ENCODE measurements at regions not wholly inside any gene's neighbourhood (a gene's known extent, or its start where the extent isn't known, plus 50 kb on each side); places are given as distances from the start of the nearest gene placed in this dataset.

DNA sequence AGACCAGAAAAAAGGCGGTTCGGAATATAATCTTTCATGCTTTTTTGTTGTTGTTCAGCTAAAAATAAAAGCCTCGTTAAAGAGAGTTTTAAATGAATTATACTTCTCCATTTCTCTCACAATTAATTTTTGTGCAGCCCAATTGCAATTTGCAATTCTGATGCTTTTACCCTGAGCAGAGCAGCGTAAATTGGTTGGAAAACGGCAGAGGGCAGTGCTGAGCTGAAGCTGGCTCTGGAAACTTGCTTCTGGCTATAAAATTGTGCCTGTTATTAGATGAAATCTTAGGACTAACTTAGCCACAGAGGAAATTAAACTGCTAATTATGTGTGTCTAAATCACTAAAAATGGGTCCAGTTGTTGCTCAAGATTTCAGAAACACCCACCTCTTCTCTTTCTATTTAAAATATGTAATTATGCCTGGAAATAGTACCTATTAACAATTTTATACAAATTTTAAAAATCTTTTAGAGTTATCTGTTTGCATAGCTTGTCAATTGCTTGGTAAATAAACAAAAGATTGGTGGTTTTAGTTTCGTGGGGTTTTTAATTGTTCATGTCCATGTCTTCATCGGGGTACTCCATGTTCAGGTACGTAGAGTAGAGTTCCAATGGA is 441.8 kb upstream of the TLE4 start:
- H3K36me3 ChIP-seq (ENCODE audit: control insufficient read depth in 2 of 2, insufficient read depth in 2 of 2, low read length in 2 of 2) = no peaks in the 10 kb centered on the region
- no peaks in the 10 kb centered on the region for H3K4me1 ChIP-seq (ENCODE audit: control insufficient read depth, insufficient read depth, low read length)
- H3K9me3 ChIP-seq (ENCODE audit: control insufficient read depth in 2 of 2, low read length in 2 of 2) = no peaks in the 10 kb centered on the region
- H3K27me3 ChIP-seq (ENCODE audit: control insufficient read depth in 1 of 2, insufficient read depth in 2 of 2, low read length in 2 of 2) = no peaks in the 10 kb centered on the region
- H3K9ac ChIP-seq (ENCODE audit: low read length in 2 of 2) = no peak overlapping the region
- no peak overlapping the region for H3K27ac ChIP-seq (ENCODE audit: low read length)
- no peak overlapping the region for H3K4me3 ChIP-seq (ENCODE audit: low read length in 2 of 2)

DNA sequence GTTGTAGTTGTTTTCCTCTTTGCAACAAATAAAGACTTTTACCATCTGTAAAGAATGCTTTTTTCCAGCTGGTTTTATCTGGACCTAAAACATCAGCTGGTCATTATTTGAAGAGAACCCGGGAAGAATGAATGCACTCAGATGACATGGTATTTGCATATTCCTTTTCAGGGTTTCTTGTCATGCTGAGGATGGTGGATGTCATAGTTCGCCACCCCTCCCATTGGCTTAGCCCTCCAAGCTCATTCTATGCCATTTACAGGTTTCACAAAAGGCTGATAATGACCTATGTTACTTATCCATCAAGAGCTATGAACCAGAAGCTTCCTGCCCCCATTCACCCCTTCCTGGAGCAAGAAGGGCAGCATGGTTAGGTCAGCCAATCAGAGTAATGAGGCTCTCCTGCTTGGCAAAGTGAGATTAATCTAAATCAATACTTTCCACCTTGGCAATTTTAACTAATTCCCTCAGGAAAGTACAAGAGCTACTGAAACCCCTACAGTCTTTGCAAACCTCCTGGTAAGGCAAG is 440.5 kb upstream of the TLE4 start:
- Histone ChIP-seq H3K4me1 (ENCODE audit: control insufficient read depth, insufficient read depth, low read length) (no peaks in the 10 kb centered on the region), H3K9me3 (ENCODE audit: control insufficient read depth in 2 of 2, low read length in 2 of 2) (no peaks in the 10 kb centered on the region), H3K36me3 (ENCODE audit: control insufficient read depth in 2 of 2, insufficient read depth in 2 of 2, low read length in 2 of 2) (no peaks in the 10 kb centered on the region), H3K27me3 (ENCODE audit: control insufficient read depth in 1 of 2, insufficient read depth in 2 of 2, low read length in 2 of 2) (no peaks in the 10 kb centered on the region), H3K4me3 (ENCODE audit: low read length in 2 of 2) (no peak overlapping the region), H3K9ac (ENCODE audit: low read length in 2 of 2) (no peak overlapping the region), H3K27ac (ENCODE audit: low read length) (no peak overlapping the region)

DNA sequence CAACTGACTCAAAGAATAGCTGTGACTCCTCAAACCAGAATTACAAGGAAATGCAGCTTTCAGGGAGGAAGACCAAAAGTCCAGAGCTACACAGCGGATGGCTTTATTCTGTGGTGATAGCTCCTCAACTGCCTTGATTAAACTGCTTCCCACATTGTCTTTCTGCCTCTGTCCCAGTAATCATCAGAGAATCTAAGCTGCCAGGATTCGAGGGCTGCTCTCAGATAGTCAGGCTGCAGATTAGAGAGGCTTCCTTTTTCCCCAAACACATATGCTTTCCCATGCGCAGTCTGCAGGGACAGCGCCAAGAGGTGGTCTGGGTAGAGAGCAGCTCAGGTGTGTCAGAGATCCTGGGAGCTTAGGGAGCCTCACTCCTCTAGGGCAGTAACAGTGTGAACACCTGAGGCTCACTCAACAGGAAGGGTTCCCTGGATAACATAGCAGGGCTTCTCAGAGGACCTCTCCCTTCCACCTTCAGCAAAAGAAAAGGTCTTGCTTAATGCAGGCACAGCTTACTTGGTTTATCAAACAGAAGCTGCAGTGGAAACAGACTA is 439.9 kb upstream of the TLE4 start:
- Histone ChIP-seq H3K27ac (ENCODE audit: low read length) (no peak overlapping the region), H3K36me3 (ENCODE audit: control insufficient read depth in 2 of 2, insufficient read depth in 2 of 2, low read length in 2 of 2) (no peaks in the 10 kb centered on the region), H3K9ac (ENCODE audit: low read length in 2 of 2) (no peak overlapping the region), H3K4me3 (ENCODE audit: low read length in 2 of 2) (no peak overlapping the region), H3K27me3 (ENCODE audit: control insufficient read depth in 1 of 2, insufficient read depth in 2 of 2, low read length in 2 of 2) (no peaks in the 10 kb centered on the region), H3K4me1 (ENCODE audit: control insufficient read depth, insufficient read depth, low read length) (no peaks in the 10 kb centered on the region), H3K9me3 (ENCODE audit: control insufficient read depth in 2 of 2, low read length in 2 of 2) (no peaks in the 10 kb centered on the region)

DNA sequence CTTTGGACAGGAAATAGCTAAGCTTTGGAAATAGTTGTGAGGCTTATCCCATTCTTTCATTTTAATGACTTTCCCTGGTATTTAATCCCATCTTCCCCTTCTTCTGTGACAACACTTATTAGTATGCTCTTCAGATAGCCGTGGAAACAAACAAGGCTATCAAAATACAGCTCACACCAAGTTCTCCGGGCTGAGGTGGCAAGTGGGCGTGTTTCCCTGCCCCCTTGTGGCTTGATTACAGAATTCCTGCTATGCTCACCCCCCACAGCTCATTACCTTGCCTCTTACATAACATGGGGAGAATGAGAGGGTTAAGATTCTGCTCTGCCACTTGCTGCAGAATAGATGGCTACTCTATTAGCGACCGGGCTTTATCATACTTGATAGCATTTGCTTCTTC is 437.1 kb upstream of the TLE4 start:
- Histone ChIP-seq H3K27ac (ENCODE audit: low read length) (no peak overlapping the region), H3K4me3 (ENCODE audit: low read length in 2 of 2) (no peak overlapping the region), H3K9me3 (ENCODE audit: control insufficient read depth in 2 of 2, low read length in 2 of 2) (peaks cover 0 to 2% of the 10 kb centered on the region in 2 donors), H3K27me3 (ENCODE audit: control insufficient read depth in 1 of 2, insufficient read depth in 2 of 2, low read length in 2 of 2) (no peaks in the 10 kb centered on the region), H3K4me1 (ENCODE audit: control insufficient read depth, insufficient read depth, low read length) (no peaks in the 10 kb centered on the region), H3K9ac (ENCODE audit: low read length in 2 of 2) (no peak overlapping the region), H3K36me3 (ENCODE audit: control insufficient read depth in 2 of 2, insufficient read depth in 2 of 2, low read length in 2 of 2) (no peaks in the 10 kb centered on the region)

DNA sequence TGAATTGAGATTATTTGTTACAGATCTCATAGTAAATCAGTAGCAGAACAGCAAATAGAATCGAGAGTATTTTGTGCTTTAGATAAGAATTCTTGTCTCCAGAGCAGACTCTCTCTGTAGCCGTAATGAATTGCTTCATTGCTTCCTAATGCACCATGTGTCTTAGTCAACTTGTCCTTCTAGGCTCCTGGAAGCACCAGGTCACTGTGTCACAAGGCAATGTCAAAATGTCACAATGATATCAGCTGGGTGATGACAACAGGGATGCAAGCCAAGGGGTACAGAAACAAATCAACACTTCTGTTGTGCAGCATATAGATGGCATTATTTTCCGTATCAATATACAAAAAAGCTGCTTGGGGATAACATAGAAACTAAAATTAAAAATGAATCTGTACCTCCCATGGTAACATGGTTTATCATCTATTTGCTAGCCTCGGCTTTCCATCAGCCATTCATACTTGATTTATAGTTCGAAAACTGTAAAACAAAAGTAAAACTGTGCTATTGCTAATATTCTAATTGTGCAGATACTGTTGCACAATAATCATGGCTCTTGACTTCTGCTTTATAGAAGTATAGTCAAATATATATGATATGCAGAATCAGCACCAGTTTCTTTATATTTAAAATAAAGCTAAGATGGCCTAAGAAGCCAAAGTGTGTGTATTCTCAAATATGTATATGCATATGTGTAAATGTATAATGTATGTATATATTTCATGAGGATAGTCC is 435.9 kb upstream of the TLE4 start:
- H3K4me3 ChIP-seq (ENCODE audit: low read length in 2 of 2) = no peak overlapping the region

DNA sequence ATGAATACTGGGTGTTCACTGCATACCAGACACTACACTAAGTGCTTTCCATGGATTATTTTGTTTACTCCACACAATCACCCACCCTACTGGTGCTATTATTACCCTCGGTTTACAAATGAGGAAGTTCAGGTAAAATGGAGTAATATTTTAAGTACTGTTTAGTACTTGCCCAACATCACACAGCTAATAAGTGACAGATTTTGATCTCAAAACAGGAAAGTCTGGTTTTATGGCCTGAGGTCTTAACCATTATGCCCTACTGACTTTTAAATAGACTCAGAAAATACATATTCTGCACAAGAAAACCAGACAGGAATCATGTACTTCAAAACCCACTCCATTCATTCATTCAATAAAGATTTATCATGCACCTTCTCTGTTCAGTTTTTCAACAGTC is 431.0 kb upstream of the TLE4 start:
- no peaks in the 10 kb centered on the region for H3K4me1 ChIP-seq (ENCODE audit: control insufficient read depth, insufficient read depth, low read length)
- H3K27ac ChIP-seq (ENCODE audit: low read length) = no peak overlapping the region
- no peaks in the 10 kb centered on the region for H3K36me3 ChIP-seq (ENCODE audit: control insufficient read depth in 2 of 2, insufficient read depth in 2 of 2, low read length in 2 of 2)
- no peak overlapping the region for H3K9ac ChIP-seq (ENCODE audit: low read length in 2 of 2)
- H3K27me3 ChIP-seq (ENCODE audit: control insufficient read depth in 1 of 2, insufficient read depth in 2 of 2, low read length in 2 of 2) = no peaks in the 10 kb centered on the region
- peaks cover 0 to 2% of the 10 kb centered on the region in 2 donors for H3K9me3 ChIP-seq (ENCODE audit: control insufficient read depth in 2 of 2, low read length in 2 of 2)
- no peak overlapping the region for H3K4me3 ChIP-seq (ENCODE audit: low read length in 2 of 2)

More for the DNA sequence above, 435.9 kb upstream of the TLE4 start:
- peaks cover 0 to 2% of the 10 kb centered on the region in 2 donors for H3K9me3 ChIP-seq (ENCODE audit: control insufficient read depth in 2 of 2, low read length in 2 of 2)
- no peaks in the 10 kb centered on the region for H3K4me1 ChIP-seq (ENCODE audit: control insufficient read depth, insufficient read depth, low read length)
- H3K27me3 ChIP-seq (ENCODE audit: control insufficient read depth in 1 of 2, insufficient read depth in 2 of 2, low read length in 2 of 2) = no peaks in the 10 kb centered on the region
- no peak overlapping the region for H3K27ac ChIP-seq (ENCODE audit: low read length)
- no peaks in the 10 kb centered on the region for H3K36me3 ChIP-seq (ENCODE audit: control insufficient read depth in 2 of 2, insufficient read depth in 2 of 2, low read length in 2 of 2)
- no peak overlapping the region for H3K9ac ChIP-seq (ENCODE audit: low read length in 2 of 2)

DNA sequence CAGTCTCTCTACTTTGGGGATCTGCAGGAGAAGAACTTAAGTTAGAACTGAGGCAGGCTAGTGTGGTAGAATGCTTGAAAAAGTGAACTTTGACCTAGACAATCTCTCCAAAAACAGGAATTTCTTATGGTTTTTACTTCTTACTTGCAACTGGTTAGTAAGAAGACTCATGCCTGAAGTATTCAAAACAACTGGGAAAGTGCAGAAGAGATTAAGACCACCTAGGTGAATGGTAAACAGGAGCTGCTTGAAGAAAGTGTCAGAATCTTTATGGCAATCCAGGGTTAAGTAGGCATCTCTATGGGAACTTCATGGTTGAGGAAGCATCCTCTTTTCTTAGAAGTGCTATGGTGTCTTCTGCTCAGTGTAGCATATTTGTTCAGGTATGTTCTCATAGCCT is 428.6 kb upstream of the TLE4 start:
- no peaks in the 10 kb centered on the region for H3K9me3 ChIP-seq (ENCODE audit: control insufficient read depth in 2 of 2, low read length in 2 of 2)

DNA sequence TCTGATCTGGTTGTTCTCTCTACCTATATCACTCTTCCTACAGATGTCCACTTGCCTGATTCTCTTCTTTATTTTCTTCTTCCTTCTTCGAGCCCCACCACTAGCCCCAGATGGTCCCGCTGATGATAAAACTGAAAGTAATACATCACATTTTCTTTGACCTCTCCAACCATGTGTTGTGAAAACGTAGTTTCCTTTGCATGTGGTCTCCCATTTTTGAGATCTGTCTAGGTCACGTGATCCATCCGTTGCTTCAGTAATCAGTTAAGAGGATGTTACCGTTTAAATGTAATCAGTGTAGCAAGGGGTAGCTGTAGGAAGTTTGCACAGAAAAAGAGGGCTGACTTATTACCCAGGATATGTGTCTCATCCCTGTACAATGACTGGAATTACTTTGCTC is 426.3 kb upstream of the TLE4 start:
- Histone ChIP-seq H3K4me1 (ENCODE audit: control insufficient read depth, insufficient read depth, low read length) (no peaks in the 10 kb centered on the region), H3K36me3 (ENCODE audit: control insufficient read depth in 2 of 2, insufficient read depth in 2 of 2, low read length in 2 of 2) (no peaks in the 10 kb centered on the region), H3K4me3 (ENCODE audit: low read length in 2 of 2) (no peak overlapping the region), H3K9ac (ENCODE audit: low read length in 2 of 2) (no peak overlapping the region), H3K27me3 (ENCODE audit: control insufficient read depth in 1 of 2, insufficient read depth in 2 of 2, low read length in 2 of 2) (no peaks in the 10 kb centered on the region), H3K27ac (ENCODE audit: low read length) (no peak overlapping the region), H3K9me3 (ENCODE audit: control insufficient read depth in 2 of 2, low read length in 2 of 2) (no peaks in the 10 kb centered on the region)

More for the DNA sequence above, 428.6 kb upstream of the TLE4 start:
- Histone ChIP-seq H3K27ac (ENCODE audit: low read length) (no peak overlapping the region), H3K27me3 (ENCODE audit: control insufficient read depth in 1 of 2, insufficient read depth in 2 of 2, low read length in 2 of 2) (no peaks in the 10 kb centered on the region), H3K4me1 (ENCODE audit: control insufficient read depth, insufficient read depth, low read length) (no peaks in the 10 kb centered on the region), H3K4me3 (ENCODE audit: low read length in 2 of 2) (no peak overlapping the region), H3K36me3 (ENCODE audit: control insufficient read depth in 2 of 2, insufficient read depth in 2 of 2, low read length in 2 of 2) (no peaks in the 10 kb centered on the region), H3K9ac (ENCODE audit: low read length in 2 of 2) (no peak overlapping the region)

DNA sequence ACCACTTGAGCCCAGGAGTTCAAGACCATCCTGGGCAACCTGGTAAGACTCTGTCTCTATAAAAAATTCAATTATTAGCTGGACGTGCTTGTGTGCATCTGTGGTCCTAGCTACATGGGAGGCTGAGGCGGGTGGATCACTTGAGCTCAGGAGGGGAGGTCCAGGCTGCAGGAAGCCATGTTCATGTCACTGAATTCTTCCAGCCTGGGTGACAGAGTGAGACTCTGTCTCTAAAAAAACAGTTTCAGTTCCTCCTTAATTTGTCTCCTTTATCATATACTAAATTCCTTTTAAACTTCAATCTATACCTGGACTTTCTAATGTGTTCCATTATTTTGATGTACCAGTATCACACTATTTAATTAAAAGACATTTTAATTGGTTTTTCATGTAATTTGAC is 422.2 kb upstream of the TLE4 start:
- H3K27ac ChIP-seq (ENCODE audit: low read length) = no peak overlapping the region
- H3K36me3 ChIP-seq (ENCODE audit: control insufficient read depth in 2 of 2, insufficient read depth in 2 of 2, low read length in 2 of 2) = no peaks in the 10 kb centered on the region
- H3K9me3 ChIP-seq (ENCODE audit: control insufficient read depth in 2 of 2, low read length in 2 of 2) = no peaks in the 10 kb centered on the region
- H3K4me3 ChIP-seq (ENCODE audit: low read length in 2 of 2) = no peak overlapping the region
- H3K9ac ChIP-seq (ENCODE audit: low read length in 2 of 2) = no peak overlapping the region
- no peaks in the 10 kb centered on the region for H3K4me1 ChIP-seq (ENCODE audit: control insufficient read depth, insufficient read depth, low read length)
- no peaks in the 10 kb centered on the region for H3K27me3 ChIP-seq (ENCODE audit: control insufficient read depth in 1 of 2, insufficient read depth in 2 of 2, low read length in 2 of 2)

DNA sequence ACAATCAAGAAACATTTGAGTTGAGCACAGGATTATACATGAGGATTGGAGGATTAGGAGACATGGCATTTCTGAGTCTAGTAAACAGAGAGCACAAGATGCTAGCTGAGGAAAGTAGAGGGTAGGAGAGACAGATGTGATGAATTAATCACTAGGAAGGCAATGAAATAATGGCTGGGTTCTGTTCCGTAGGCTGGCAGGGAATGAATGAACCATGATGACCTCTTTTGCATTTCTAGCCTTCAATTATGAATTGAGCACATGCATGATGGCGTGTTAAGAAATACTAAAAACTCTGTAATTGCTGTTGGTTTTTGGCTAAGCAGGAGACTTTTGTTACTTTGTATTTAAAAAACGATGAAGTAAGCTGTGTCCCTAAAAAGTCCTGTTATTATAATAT is 420.0 kb upstream of the TLE4 start:
- Histone ChIP-seq H3K27me3 (ENCODE audit: control insufficient read depth in 1 of 2, insufficient read depth in 2 of 2, low read length in 2 of 2) (no peaks in the 10 kb centered on the region), H3K27ac (ENCODE audit: low read length) (no peak overlapping the region), H3K9me3 (ENCODE audit: control insufficient read depth in 2 of 2, low read length in 2 of 2) (no peaks in the 10 kb centered on the region), H3K4me1 (ENCODE audit: control insufficient read depth, insufficient read depth, low read length) (no peaks in the 10 kb centered on the region), H3K36me3 (ENCODE audit: control insufficient read depth in 2 of 2, insufficient read depth in 2 of 2, low read length in 2 of 2) (no peaks in the 10 kb centered on the region), H3K9ac (ENCODE audit: low read length in 2 of 2) (no peak overlapping the region), H3K4me3 (ENCODE audit: low read length in 2 of 2) (no peak overlapping the region)

DNA sequence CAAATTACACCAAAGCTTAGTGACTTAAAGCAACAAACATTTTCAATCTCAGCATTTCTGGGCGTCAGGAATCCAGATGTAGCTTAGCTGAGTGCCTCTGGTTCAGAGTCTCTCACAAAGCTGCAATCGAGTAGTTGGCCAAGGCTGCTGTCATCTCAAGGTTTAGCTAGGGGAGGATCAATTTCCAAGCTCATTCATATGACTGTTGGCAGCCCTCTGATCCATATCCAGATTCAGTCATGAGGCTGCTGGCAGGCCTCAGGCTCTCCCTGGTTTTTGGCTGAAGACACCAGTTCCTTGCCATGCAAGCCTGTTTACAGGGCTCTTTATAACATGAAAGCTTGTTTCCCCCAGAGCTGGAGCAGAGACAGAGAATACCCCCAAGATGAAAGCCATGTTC is 419.5 kb upstream of the TLE4 start:
- Histone ChIP-seq H3K9me3 (ENCODE audit: control insufficient read depth in 2 of 2, low read length in 2 of 2) (no peaks in the 10 kb centered on the region), H3K9ac (ENCODE audit: low read length in 2 of 2) (no peak overlapping the region), H3K4me1 (ENCODE audit: control insufficient read depth, insufficient read depth, low read length) (no peaks in the 10 kb centered on the region), H3K27me3 (ENCODE audit: control insufficient read depth in 1 of 2, insufficient read depth in 2 of 2, low read length in 2 of 2) (no peaks in the 10 kb centered on the region), H3K4me3 (ENCODE audit: low read length in 2 of 2) (no peak overlapping the region), H3K36me3 (ENCODE audit: control insufficient read depth in 2 of 2, insufficient read depth in 2 of 2, low read length in 2 of 2) (no peaks in the 10 kb centered on the region), H3K27ac (ENCODE audit: low read length) (no peak overlapping the region)
